ENCODE measurements at regions not wholly inside any gene's neighbourhood (a gene's known extent, or its start where the extent isn't known, plus 50 kb on each side); places are given as distances from the start of the nearest gene placed in this dataset.

GRCh38 chr1:64401285-64401684 lies 68.6 kb upstream of the CACHD1 start:
- Histone ChIP-seq H3K9ac (ENCODE audit: insufficient read depth in 1 of 2, low read depth in 2 of 2, low read length in 2 of 2) (no peak overlapping the region), H3K4me1 (replicated peaks in 1 of 2; ENCODE audit: control insufficient read depth in 2 of 2, insufficient read depth in 2 of 2, low read length in 2 of 2) (no peaks in the 10 kb centered on the region), H3K9me3 (replicated peaks; ENCODE audit: control insufficient read depth, insufficient read depth, low read depth, low read length) (no peaks in the 10 kb centered on the region), H3K27me3 (ENCODE audit: control insufficient read depth in 2 of 2, insufficient read depth in 2 of 2, low read length in 2 of 2) (no peaks in the 10 kb centered on the region; a peak in 1 of 5 replicates), H3K79me2 (ENCODE audit: control insufficient read depth, insufficient read depth, low read length) (no peaks in the 10 kb centered on the region), H3K36me3 (ENCODE audit: control insufficient read depth, insufficient read depth, low read length) (no peaks in the 10 kb centered on the region), H3K9me1 (ENCODE audit: control insufficient read depth, insufficient read depth, low read length) (no peaks in the 10 kb centered on the region), H4K20me1 (replicated peaks; ENCODE audit: control insufficient read depth, insufficient read depth, low read length) (no peaks in the 10 kb centered on the region), H3K4me2 (ENCODE audit: insufficient read depth, low read length) (no peak overlapping the region), H2AFZ (ENCODE audit: low read depth, low read length) (no peak overlapping the region), H3K4me3 (no peak overlapping the region), H3K27ac (ENCODE audit: extremely low read depth, low read depth, low read length) (no peak overlapping the region)
- 0% methylated on average over 1 of the region's 1 CpG for WGBS (ENCODE audit: insufficient coverage, low coverage, missing lambda C conversion rate)
- DNase-seq (ENCODE audit: extremely low read depth in 1 of 4, low spot score in 3 of 4): no peak
- in situ Hi-C loops (cut with MboI) (no loop called here), intact Hi-C loops (cut with micrococcal nuclease) (no loop called here)
- TF ChIP-seq RHOXF2B (CRISPR knock-in tag; conservative IDR thresholded peaks at IDR 0.05) (no peak), C11orf30 (IDR thresholded peaks at IDR 0.05; ENCODE audit: low read depth) (no peak), POLR2AphosphoS5 (IDR thresholded peaks at IDR 0.05; ENCODE audit: control insufficient read depth, insufficient read depth, low read depth, low read length) (no peak), NFRKB (IDR thresholded peaks at IDR 0.05; ENCODE audit: low read depth) (no peak), BRD4 (IDR thresholded peaks at IDR 0.05) (no peak), ZNF384 (IDR thresholded peaks at IDR 0.05; ENCODE audit: low read depth, low read length) (no peak), ZNF121 (CRISPR knock-in tag; conservative IDR thresholded peaks at IDR 0.05) (no peak), ZBTB17 (CRISPR knock-in tag; IDR thresholded peaks at IDR 0.05) (no peak), ASH1L (IDR thresholded peaks at IDR 0.05; ENCODE audit: borderline replicate concordance, low read depth, partially characterized antibody) (no peak), MLLT1 (IDR thresholded peaks at IDR 0.05) (no peak), THAP7 (CRISPR knock-in tag; IDR thresholded peaks at IDR 0.05) (no peak), MYC (IDR thresholded peaks at IDR 0.05; ENCODE audit: low read depth, low read length) (no peak), MYC (CRISPR knock-in tag; IDR thresholded peaks at IDR 0.05; ENCODE audit: borderline replicate concordance, low read depth) (no peak)
- TF ChIP-seq, protein P1, sequence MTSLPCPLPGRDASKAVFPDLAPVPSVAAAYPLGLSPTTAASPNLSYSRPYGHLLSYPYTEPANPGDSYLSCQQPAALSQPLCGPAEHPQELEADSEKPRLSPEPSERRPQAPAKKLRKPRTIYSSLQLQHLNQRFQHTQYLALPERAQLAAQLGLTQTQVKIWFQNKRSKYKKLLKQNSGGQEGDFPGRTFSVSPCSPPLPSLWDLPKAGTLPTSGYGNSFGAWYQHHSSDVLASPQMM (CRISPR knock-in tag; IDR thresholded peaks at IDR 0.05): no peak
- TF ChIP-seq, protein P2, sequence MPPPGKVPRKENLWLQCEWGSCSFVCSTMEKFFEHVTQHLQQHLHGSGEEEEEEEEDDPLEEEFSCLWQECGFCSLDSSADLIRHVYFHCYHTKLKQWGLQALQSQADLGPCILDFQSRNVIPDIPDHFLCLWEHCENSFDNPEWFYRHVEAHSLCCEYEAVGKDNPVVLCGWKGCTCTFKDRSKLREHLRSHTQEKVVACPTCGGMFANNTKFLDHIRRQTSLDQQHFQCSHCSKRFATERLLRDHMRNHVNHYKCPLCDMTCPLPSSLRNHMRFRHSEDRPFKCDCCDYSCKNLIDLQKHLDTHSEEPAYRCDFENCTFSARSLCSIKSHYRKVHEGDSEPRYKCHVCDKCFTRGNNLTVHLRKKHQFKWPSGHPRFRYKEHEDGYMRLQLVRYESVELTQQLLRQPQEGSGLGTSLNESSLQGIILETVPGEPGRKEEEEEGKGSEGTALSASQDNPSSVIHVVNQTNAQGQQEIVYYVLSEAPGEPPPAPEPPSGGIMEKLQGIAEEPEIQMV (tag; conservative IDR thresholded peaks at IDR 0.05; ENCODE audit: low read depth): no peak
- BruUV-seq (replicated peaks): no TSS peak
- FAIRE-seq: no peak
- ChIA-PET CTCF (ENCODE audit: low intra/inter-chr PET ratio) (no interaction called here), POLR2A (no interaction called here)
- ATAC-seq: no peak

All from K562 (cell line).